ENCODE measurements at regions not wholly inside any gene's neighbourhood (a gene's known extent, or its start where the extent isn't known, plus 50 kb on each side); places are given as distances from the start of the nearest gene placed in this dataset.
"Not testable (repeated sequence)": the region's sequence is repeated elsewhere in the genome, so short reads cannot be mapped to it uniquely, and the experiment has no call there.

- not testable (repeated sequence) for H3K36me3 ChIP-seq, DNase-seq, H3K27me3 ChIP-seq, H3K4me3 ChIP-seq, H3K9me3 ChIP-seq
These were observed 333.8 kb upstream of the CHRNA7 start for GRCh38 chr15:31696509-31696908.

- H3K36me3 ChIP-seq, H3K4me3 ChIP-seq, H3K9me3 ChIP-seq, H3K27me3 ChIP-seq, DNase-seq: not testable (repeated sequence)
These were observed 325.1 kb upstream of the CHRNA7 start for GRCh38 chr15:31705076-31705678.

GRCh38 chr15:31707944-31708702 lies 322.2 kb upstream of the CHRNA7 start:
- H3K36me3 ChIP-seq, H3K9me3 ChIP-seq, H3K27me3 ChIP-seq, H3K4me3 ChIP-seq, DNase-seq: not testable (repeated sequence)

GRCh38 chr15:31708703-31709327 lies 321.5 kb upstream of the CHRNA7 start:
- DNase-seq, H3K4me3 ChIP-seq, H3K9me3 ChIP-seq: not testable (repeated sequence)

GRCh38 chr15:31709479-31709878 lies 320.8 kb upstream of the CHRNA7 start:
- not testable (repeated sequence) for DNase-seq, H3K27me3 ChIP-seq

More at GRCh38 chr15:31708703-31709327, 321.5 kb upstream of the CHRNA7 start:
- not testable (repeated sequence) for H3K36me3 ChIP-seq, H3K27me3 ChIP-seq

GRCh38 chr15:31710806-31711205 lies 319.5 kb upstream of the CHRNA7 start:
- H3K4me3 ChIP-seq, H3K27me3 ChIP-seq, DNase-seq, H3K36me3 ChIP-seq, H3K9me3 ChIP-seq: not testable (repeated sequence)

More at GRCh38 chr15:31709479-31709878, 320.8 kb upstream of the CHRNA7 start:
- H3K36me3 ChIP-seq, H3K4me3 ChIP-seq, H3K9me3 ChIP-seq: not testable (repeated sequence)

GRCh38 chr15:31715208-31715607 lies 315.1 kb upstream of the CHRNA7 start:
- H3K36me3 ChIP-seq, H3K9me3 ChIP-seq, H3K4me3 ChIP-seq, H3K27me3 ChIP-seq, DNase-seq: not testable (repeated sequence)

GRCh38 chr15:31718625-31719024 lies 311.7 kb upstream of the CHRNA7 start:
- not testable (repeated sequence) for DNase-seq, H3K36me3 ChIP-seq, H3K27me3 ChIP-seq, H3K9me3 ChIP-seq, H3K4me3 ChIP-seq

- H3K9me3 ChIP-seq, H3K4me3 ChIP-seq, H3K27me3 ChIP-seq, DNase-seq, H3K36me3 ChIP-seq: not testable (repeated sequence)
These were observed 310.8 kb upstream of the CHRNA7 start for GRCh38 chr15:31719396-31720022.

- H3K4me3 ChIP-seq, H3K9me3 ChIP-seq, H3K36me3 ChIP-seq, DNase-seq, H3K27me3 ChIP-seq: not testable (repeated sequence)
These were observed 307.3 kb upstream of the CHRNA7 start for GRCh38 chr15:31723019-31723418.

GRCh38 chr15:31724903-31725302 lies 305.4 kb upstream of the CHRNA7 start:
- not testable (repeated sequence) for H3K27me3 ChIP-seq, DNase-seq, H3K36me3 ChIP-seq, H3K4me3 ChIP-seq, H3K9me3 ChIP-seq

GRCh38 chr15:31725619-31726018 lies 304.7 kb upstream of the CHRNA7 start:
- H3K36me3 ChIP-seq, DNase-seq: not testable (repeated sequence)

GRCh38 chr15:31727612-31728011 lies 302.7 kb upstream of the CHRNA7 start:
- no peak for DNase-seq
- no peak overlapping the region for H3K4me3 ChIP-seq
- H3K27me3 ChIP-seq, result no peaks in the 10 kb centered on the region
- no peaks in the 10 kb centered on the region for H3K36me3 ChIP-seq
- H3K9me3 ChIP-seq, result no peaks in the 10 kb centered on the region

More at GRCh38 chr15:31725619-31726018, 304.7 kb upstream of the CHRNA7 start:
- H3K4me3 ChIP-seq, H3K27me3 ChIP-seq, H3K9me3 ChIP-seq: not testable (repeated sequence)

GRCh38 chr15:31732726-31733125 lies 297.6 kb upstream of the CHRNA7 start:
- Histone ChIP-seq H3K9me3 (no peaks in the 10 kb centered on the region), H3K36me3 (no peaks in the 10 kb centered on the region), H3K27me3 (no peaks in the 10 kb centered on the region), H3K4me3 (no peak overlapping the region)
- no peak for DNase-seq

- no peaks in the 10 kb centered on the region for H3K27me3 ChIP-seq
- H3K36me3 ChIP-seq, result no peaks in the 10 kb centered on the region
- H3K4me3 ChIP-seq, result no peak overlapping the region
- no peak for DNase-seq
- H3K9me3 ChIP-seq, result no peaks in the 10 kb centered on the region
These were observed 296.9 kb upstream of the CHRNA7 start for GRCh38 chr15:31733424-31733823.

GRCh38 chr15:31740203-31740602 lies 290.1 kb upstream of the CHRNA7 start:
- Histone ChIP-seq H3K27me3 (no peaks in the 10 kb centered on the region), H3K36me3 (no peaks in the 10 kb centered on the region), H3K9me3 (peaks cover 3% of the 10 kb centered on the region; the same call in 1 of the 2 replicates), H3K4me3 (no peak overlapping the region)
- DNase-seq, result no peak

GRCh38 chr15:31745841-31746240 lies 284.5 kb upstream of the CHRNA7 start:
- H3K27me3 ChIP-seq, result no peaks in the 10 kb centered on the region
- H3K9me3 ChIP-seq, result peaks cover 3% of the 10 kb centered on the region; the same call in 1 of the 2 replicates
- H3K36me3 ChIP-seq, result no peaks in the 10 kb centered on the region
- no peak for DNase-seq
- no peak overlapping the region for H3K4me3 ChIP-seq
